ENCODE measurements at regions not wholly inside any gene's neighbourhood (a gene's known extent, or its start where the extent isn't known, plus 50 kb on each side); places are given as distances from the start of the nearest gene placed in this dataset.

DNA sequence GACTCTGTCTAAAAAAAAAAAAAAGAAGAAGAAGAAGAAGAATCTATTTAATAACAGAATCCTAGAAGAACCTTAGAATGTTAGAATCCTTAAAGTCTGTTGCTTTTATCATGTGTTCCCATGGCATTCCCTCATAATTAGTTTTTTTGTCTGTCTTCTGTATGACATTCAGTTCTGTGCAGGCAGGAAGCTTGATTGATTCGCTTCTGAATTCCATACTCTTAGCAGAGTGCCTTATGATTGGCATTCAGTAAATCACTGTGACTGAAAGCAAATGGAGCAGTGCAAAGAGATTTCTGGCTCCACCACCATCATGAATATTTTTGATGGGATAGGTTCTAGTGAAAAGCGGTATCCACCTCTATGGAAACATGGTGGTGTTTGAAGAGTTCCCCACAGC lies 1065.9 kb upstream of the RBFOX1 start (continued):
- TF ChIP-seq ZNF114 (CRISPR knock-in tag; IDR thresholded peaks at IDR 0.05) = no peak
- TF ChIP-seq EZH2 (IDR thresholded peaks at IDR 0.05; ENCODE audit: low read depth, unreplicated experiment) = no peak
- TF ChIP-seq CREB1 (CRISPR knock-in tag; IDR thresholded peaks at IDR 0.05; ENCODE audit: low read depth) = no peak
- TF ChIP-seq NANOG (IDR thresholded peaks at IDR 0.05; ENCODE audit: borderline replicate concordance) = no peak
- no peak for TF ChIP-seq ZNF331 (CRISPR knock-in tag; IDR thresholded peaks at IDR 0.05; ENCODE audit: low read depth)

DNA sequence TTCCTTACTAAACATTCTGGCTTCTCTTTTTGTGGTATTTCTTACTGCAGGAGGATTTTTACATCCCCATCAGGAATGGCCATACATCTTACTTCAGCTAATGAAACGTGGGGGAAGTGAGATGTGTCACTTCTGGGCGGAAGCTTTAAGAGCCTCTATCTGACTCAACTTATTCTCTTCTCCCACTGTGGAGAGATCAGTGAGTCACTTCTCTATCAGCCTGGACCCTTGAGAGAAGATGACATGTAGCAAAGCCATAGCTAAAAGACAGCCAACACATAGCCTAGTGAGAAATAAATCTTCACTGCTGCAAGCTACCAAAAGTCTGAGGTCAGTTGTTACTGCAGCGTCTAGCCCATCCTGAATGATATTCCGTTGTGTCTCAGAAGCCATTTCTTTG lies 1066.7 kb upstream of the RBFOX1 start:
- no peak overlapping the region for H3K4me3 ChIP-seq
- Mint-ChIP-seq H3K27ac (no peak overlapping the region), H3K9me3 (no peaks in the 10 kb centered on the region), H3K27me3 (ENCODE audit: insufficient read depth, low read depth, poor library complexity) (peaks cover under 1% of the 10 kb centered on the region), H3K36me3 (ENCODE audit: low read depth) (no peaks in the 10 kb centered on the region; the same call in 2 of the 3 replicates), H3K4me3 (no peak overlapping the region), H3K4me1 (peaks cover 37% of the 10 kb centered on the region)
- H3K27me3 ChIP-seq (ENCODE audit: insufficient read depth) = no peaks in the 10 kb centered on the region
- TF ChIP-seq STAT1 (IDR thresholded peaks at IDR 0.05; ENCODE audit: unreplicated experiment) (no peak), EZH2 (IDR thresholded peaks at IDR 0.05; ENCODE audit: low read depth, unreplicated experiment) (no peak)
- no peaks in the 10 kb centered on the region for H3K79me2 ChIP-seq (replicated peaks; ENCODE audit: insufficient read depth)
- no peaks in the 10 kb centered on the region; the same call in 1 of the 2 replicates for H3K36me3 ChIP-seq (ENCODE audit: insufficient read depth)
- no peak for DNase-seq (ENCODE audit: low spot score)
- no peaks in the 10 kb centered on the region for H3K9me2 ChIP-seq (ENCODE audit: insufficient read depth)
- no peak overlapping the region for H2AFZ ChIP-seq
- no peaks in the 10 kb centered on the region for H4K20me1 ChIP-seq (replicated peaks; ENCODE audit: insufficient read depth)
- H3K4me2 ChIP-seq = no peak overlapping the region
- H3K27ac ChIP-seq (ENCODE audit: low read depth) = no peak overlapping the region
- peaks cover 3% of the 10 kb centered on the region; the same call in 1 of the 2 replicates for H3K4me1 ChIP-seq (ENCODE audit: insufficient read depth)
- H3F3A ChIP-seq (replicated peaks; ENCODE audit: low read depth) = no peaks in the 10 kb centered on the region
- no peak for ATAC-seq

DNA sequence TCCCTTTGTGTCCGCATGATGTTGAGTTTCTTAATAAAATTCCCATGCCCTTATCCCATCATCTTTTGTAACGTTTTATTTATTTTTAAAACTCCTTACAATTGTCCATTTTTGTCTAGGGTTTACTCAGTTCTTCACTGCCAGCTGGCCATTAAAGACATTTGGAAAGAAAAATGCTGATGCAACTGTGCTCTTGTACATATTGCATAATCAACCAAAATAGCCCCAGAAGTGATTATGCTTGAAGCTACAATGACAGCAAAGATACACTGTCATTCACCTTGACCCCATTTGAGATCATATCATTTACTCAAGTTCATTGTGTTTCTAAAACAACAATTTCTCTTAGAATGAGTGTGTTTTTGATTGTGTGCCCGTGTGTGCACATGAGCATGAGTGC lies 1074.6 kb upstream of the RBFOX1 start:
- Mint-ChIP-seq H3K9me3 (no peaks in the 10 kb centered on the region; the same call in 2 of the 3 replicates), H3K27ac (no peak overlapping the region), H3K4me3 (no peak overlapping the region), H3K36me3 (ENCODE audit: low read depth) (peaks cover 2% of the 10 kb centered on the region; the same call in 1 of the 3 replicates), H3K27me3 (ENCODE audit: insufficient read depth, low read depth, poor library complexity) (no peaks in the 10 kb centered on the region), H3K4me1 (peaks cover 6% of the 10 kb centered on the region; the same call in 2 of the 3 replicates)
- Histone ChIP-seq H3K27ac (ENCODE audit: low read depth) (no peak overlapping the region), H3K4me1 (ENCODE audit: insufficient read depth) (no peaks in the 10 kb centered on the region), H3K4me3 (no peak overlapping the region), H2AFZ (no peak overlapping the region), H3K36me3 (ENCODE audit: insufficient read depth) (no peaks in the 10 kb centered on the region), H3K9me2 (ENCODE audit: insufficient read depth) (no peaks in the 10 kb centered on the region), H3K4me2 (no peak overlapping the region), H3K27me3 (ENCODE audit: insufficient read depth) (no peaks in the 10 kb centered on the region), H3K79me2 (replicated peaks; ENCODE audit: insufficient read depth) (no peaks in the 10 kb centered on the region), H4K20me1 (replicated peaks; ENCODE audit: insufficient read depth) (no peaks in the 10 kb centered on the region), H3F3A (replicated peaks; ENCODE audit: low read depth) (no peaks in the 10 kb centered on the region)
- no peak for DNase-seq (ENCODE audit: low spot score)
- no peak for ATAC-seq
- TF ChIP-seq STAT1 (IDR thresholded peaks at IDR 0.05; ENCODE audit: unreplicated experiment) = no peak
- TF ChIP-seq CREB1 (CRISPR knock-in tag; IDR thresholded peaks at IDR 0.05; ENCODE audit: low read depth) = no peak
- TF ChIP-seq, protein P1, sequence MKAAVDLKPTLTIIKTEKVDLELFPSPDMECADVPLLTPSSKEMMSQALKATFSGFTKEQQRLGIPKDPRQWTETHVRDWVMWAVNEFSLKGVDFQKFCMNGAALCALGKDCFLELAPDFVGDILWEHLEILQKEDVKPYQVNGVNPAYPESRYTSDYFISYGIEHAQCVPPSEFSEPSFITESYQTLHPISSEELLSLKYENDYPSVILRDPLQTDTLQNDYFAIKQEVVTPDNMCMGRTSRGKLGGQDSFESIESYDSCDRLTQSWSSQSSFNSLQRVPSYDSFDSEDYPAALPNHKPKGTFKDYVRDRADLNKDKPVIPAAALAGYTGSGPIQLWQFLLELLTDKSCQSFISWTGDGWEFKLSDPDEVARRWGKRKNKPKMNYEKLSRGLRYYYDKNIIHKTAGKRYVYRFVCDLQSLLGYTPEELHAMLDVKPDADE (IDR thresholded peaks at IDR 0.05) = no peak
- no peak for TF ChIP-seq EZH2 (IDR thresholded peaks at IDR 0.05; ENCODE audit: low read depth, unreplicated experiment)
- TF ChIP-seq, protein P2, sequence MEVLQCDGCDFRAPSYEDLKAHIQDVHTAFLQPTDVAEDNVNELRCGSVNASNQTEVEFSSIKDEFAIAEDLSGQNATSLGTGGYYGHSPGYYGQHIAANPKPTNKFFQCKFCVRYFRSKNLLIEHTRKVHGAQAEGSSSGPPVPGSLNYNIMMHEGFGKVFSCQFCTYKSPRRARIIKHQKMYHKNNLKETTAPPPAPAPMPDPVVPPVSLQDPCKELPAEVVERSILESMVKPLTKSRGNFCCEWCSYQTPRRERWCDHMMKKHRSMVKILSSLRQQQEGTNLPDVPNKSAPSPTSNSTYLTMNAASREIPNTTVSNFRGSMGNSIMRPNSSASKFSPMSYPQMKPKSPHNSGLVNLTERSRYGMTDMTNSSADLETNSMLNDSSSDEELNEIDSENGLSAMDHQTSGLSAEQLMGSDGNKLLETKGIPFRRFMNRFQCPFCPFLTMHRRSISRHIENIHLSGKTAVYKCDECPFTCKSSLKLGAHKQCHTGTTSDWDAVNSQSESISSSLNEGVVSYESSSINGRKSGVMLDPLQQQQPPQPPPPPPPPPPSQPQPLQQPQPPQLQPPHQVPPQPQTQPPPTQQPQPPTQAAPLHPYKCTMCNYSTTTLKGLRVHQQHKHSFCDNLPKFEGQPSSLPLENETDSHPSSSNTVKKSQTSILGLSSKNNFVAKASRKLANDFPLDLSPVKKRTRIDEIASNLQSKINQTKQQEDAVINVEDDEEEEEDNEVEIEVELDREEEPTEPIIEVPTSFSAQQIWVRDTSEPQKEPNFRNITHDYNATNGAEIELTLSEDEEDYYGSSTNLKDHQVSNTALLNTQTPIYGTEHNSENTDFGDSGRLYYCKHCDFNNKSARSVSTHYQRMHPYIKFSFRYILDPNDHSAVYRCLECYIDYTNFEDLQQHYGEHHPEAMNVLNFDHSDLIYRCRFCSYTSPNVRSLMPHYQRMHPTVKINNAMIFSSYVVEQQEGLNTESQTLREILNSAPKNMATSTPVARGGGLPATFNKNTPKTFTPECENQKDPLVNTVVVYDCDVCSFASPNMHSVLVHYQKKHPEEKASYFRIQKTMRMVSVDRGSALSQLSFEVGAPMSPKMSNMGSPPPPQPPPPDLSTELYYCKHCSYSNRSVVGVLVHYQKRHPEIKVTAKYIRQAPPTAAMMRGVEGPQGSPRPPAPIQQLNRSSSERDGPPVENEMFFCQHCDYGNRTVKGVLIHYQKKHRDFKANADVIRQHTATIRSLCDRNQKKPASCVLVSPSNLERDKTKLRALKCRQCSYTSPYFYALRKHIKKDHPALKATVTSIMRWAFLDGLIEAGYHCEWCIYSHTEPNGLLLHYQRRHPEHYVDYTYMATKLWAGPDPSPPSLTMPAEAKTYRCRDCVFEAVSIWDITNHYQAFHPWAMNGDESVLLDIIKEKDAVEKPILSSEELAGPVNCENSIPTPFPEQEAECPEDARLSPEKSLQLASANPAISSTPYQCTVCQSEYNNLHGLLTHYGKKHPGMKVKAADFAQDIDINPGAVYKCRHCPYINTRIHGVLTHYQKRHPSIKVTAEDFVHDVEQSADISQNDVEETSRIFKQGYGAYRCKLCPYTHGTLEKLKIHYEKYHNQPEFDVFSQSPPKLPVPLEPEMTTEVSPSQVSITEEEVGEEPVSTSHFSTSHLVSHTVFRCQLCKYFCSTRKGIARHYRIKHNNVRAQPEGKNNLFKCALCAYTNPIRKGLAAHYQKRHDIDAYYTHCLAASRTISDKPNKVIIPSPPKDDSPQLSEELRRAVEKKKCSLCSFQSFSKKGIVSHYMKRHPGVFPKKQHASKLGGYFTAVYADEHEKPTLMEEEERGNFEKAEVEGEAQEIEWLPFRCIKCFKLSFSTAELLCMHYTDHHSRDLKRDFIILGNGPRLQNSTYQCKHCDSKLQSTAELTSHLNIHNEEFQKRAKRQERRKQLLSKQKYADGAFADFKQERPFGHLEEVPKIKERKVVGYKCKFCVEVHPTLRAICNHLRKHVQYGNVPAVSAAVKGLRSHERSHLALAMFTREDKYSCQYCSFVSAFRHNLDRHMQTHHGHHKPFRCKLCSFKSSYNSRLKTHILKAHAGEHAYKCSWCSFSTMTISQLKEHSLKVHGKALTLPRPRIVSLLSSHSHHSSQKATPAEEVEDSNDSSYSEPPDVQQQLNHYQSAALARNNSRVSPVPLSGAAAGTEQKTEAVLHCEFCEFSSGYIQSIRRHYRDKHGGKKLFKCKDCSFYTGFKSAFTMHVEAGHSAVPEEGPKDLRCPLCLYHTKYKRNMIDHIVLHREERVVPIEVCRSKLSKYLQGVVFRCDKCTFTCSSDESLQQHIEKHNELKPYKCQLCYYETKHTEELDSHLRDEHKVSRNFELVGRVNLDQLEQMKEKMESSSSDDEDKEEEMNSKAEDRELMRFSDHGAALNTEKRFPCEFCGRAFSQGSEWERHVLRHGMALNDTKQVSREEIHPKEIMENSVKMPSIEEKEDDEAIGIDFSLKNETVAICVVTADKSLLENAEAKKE (CRISPR knock-in tag; IDR thresholded peaks at IDR 0.05) = no peak
- TF ChIP-seq, protein P3, sequence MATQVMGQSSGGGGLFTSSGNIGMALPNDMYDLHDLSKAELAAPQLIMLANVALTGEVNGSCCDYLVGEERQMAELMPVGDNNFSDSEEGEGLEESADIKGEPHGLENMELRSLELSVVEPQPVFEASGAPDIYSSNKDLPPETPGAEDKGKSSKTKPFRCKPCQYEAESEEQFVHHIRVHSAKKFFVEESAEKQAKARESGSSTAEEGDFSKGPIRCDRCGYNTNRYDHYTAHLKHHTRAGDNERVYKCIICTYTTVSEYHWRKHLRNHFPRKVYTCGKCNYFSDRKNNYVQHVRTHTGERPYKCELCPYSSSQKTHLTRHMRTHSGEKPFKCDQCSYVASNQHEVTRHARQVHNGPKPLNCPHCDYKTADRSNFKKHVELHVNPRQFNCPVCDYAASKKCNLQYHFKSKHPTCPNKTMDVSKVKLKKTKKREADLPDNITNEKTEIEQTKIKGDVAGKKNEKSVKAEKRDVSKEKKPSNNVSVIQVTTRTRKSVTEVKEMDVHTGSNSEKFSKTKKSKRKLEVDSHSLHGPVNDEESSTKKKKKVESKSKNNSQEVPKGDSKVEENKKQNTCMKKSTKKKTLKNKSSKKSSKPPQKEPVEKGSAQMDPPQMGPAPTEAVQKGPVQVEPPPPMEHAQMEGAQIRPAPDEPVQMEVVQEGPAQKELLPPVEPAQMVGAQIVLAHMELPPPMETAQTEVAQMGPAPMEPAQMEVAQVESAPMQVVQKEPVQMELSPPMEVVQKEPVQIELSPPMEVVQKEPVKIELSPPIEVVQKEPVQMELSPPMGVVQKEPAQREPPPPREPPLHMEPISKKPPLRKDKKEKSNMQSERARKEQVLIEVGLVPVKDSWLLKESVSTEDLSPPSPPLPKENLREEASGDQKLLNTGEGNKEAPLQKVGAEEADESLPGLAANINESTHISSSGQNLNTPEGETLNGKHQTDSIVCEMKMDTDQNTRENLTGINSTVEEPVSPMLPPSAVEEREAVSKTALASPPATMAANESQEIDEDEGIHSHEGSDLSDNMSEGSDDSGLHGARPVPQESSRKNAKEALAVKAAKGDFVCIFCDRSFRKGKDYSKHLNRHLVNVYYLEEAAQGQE (IDR thresholded peaks at IDR 0.05; ENCODE audit: unreplicated experiment) = no peak
- TF ChIP-seq NANOG (IDR thresholded peaks at IDR 0.05; ENCODE audit: borderline replicate concordance) = no peak
- TF ChIP-seq ZNF331 (CRISPR knock-in tag; IDR thresholded peaks at IDR 0.05; ENCODE audit: low read depth) = no peak
